ENCODE measurements at regions not wholly inside any gene's neighbourhood (a gene's known extent, or its start where the extent isn't known, plus 50 kb on each side); places are given as distances from the start of the nearest gene placed in this dataset.

GRCh38 chr1:209318181-209319056 lies 265.1 kb upstream of the CAMK1G start:
- DNase-seq (ENCODE audit: low read depth, low spot score): no peak
- no peak overlapping the region for H3K4me3 ChIP-seq (ENCODE audit: low read length)

- no peak overlapping the region for H3K4me3 ChIP-seq (ENCODE audit: low read length)
- no peak for DNase-seq (ENCODE audit: low read depth, low spot score)
These were observed 264.5 kb upstream of the CAMK1G start for GRCh38 chr1:209319057-209319432.

GRCh38 chr1:209319549-209319948 lies 264.0 kb upstream of the CAMK1G start:
- no peak for DNase-seq (ENCODE audit: low read depth, low spot score)
- no peak overlapping the region for H3K4me3 ChIP-seq (ENCODE audit: low read length)

- DNase-seq (ENCODE audit: low read depth, low spot score): no peak
- no peak overlapping the region for H3K4me3 ChIP-seq (ENCODE audit: low read length)
These were observed 259.8 kb upstream of the CAMK1G start for GRCh38 chr1:209323743-209324142.

- H3K4me3 ChIP-seq (ENCODE audit: low read length): no peak overlapping the region
- DNase-seq (ENCODE audit: low read depth, low spot score): no peak
These were observed 258.3 kb upstream of the CAMK1G start for GRCh38 chr1:209324901-209325871.

- no peak for DNase-seq (ENCODE audit: low read depth, low spot score)
These were observed 257.4 kb upstream of the CAMK1G start for GRCh38 chr1:209326076-209326475.

GRCh38 chr1:209326831-209327230 lies 256.7 kb upstream of the CAMK1G start:
- DNase-seq (ENCODE audit: low read depth, low spot score): no peak

More at GRCh38 chr1:209326076-209326475, 257.4 kb upstream of the CAMK1G start:
- H3K4me3 ChIP-seq (ENCODE audit: low read length): no peak overlapping the region

GRCh38 chr1:209328196-209328595 lies 255.3 kb upstream of the CAMK1G start:
- no peak overlapping the region for H3K4me3 ChIP-seq (ENCODE audit: low read length)
- no peak for DNase-seq (ENCODE audit: low read depth, low spot score)

More at GRCh38 chr1:209326831-209327230, 256.7 kb upstream of the CAMK1G start:
- no peak overlapping the region for H3K4me3 ChIP-seq (ENCODE audit: low read length)

GRCh38 chr1:209335178-209335577 lies 248.3 kb upstream of the CAMK1G start:
- DNase-seq (ENCODE audit: low read depth, low spot score): no peak
- H3K4me3 ChIP-seq (ENCODE audit: low read length): no peak overlapping the region

- no peak overlapping the region for H3K4me3 ChIP-seq (ENCODE audit: low read length)
- no peak for DNase-seq (ENCODE audit: low read depth, low spot score)
These were observed 242.4 kb upstream of the CAMK1G start for GRCh38 chr1:209341146-209341545.

GRCh38 chr1:209341673-209342420 lies 241.7 kb upstream of the CAMK1G start:
- no peak overlapping the region for H3K4me3 ChIP-seq (ENCODE audit: low read length)
- DNase-seq (ENCODE audit: low read depth, low spot score): no peak

- H3K4me3 ChIP-seq (ENCODE audit: low read length): no peak overlapping the region
These were observed 240.9 kb upstream of the CAMK1G start for GRCh38 chr1:209342441-209343175.

GRCh38 chr1:209343511-209343910 lies 240.0 kb upstream of the CAMK1G start:
- DNase-seq (ENCODE audit: low read depth, low spot score): no peak
- no peak overlapping the region for H3K4me3 ChIP-seq (ENCODE audit: low read length)

More at GRCh38 chr1:209342441-209343175, 240.9 kb upstream of the CAMK1G start:
- DNase-seq (ENCODE audit: low read depth, low spot score): no peak

GRCh38 chr1:209344156-209344555 lies 239.4 kb upstream of the CAMK1G start:
- no peak overlapping the region for H3K4me3 ChIP-seq (ENCODE audit: low read length)
- DNase-seq (ENCODE audit: low read depth, low spot score): no peak

GRCh38 chr1:209349363-209350308 lies 233.9 kb upstream of the CAMK1G start:
- DNase-seq (ENCODE audit: low read depth, low spot score): no peak
- H3K4me3 ChIP-seq (ENCODE audit: low read length): no peak overlapping the region

- DNase-seq (ENCODE audit: low read depth, low spot score): no peak
- no peak overlapping the region for H3K4me3 ChIP-seq (ENCODE audit: low read length)
These were observed 230.5 kb upstream of the CAMK1G start for GRCh38 chr1:209353053-209353452.

GRCh38 chr1:209354111-209354839 lies 229.2 kb upstream of the CAMK1G start:
- DNase-seq (ENCODE audit: low read depth, low spot score): peak; percentile 74
- H3K4me3 ChIP-seq (ENCODE audit: low read length): no peak overlapping the region
